H1 (cell line): ENCODE measurements at regions not wholly inside any gene's neighbourhood (a gene's known extent, or its start where the extent isn't known, plus 50 kb on each side); places are given as distances from the start of the nearest gene placed in this dataset.

Experiments used
- E2F6 ChIP-seq: IDR thresholded peaks from 2 replicates; pipeline ENCODE4 v1.6.1; 2012; ENCODE audit warnings: inconsistent platforms
- MAX ChIP-seq: IDR thresholded peaks from 2 replicates; pipeline ENCODE4 v1.6.1; 2012; ENCODE audit warnings: inconsistent platforms
- POLR2AphosphoS5 ChIP-seq: IDR thresholded peaks from 2 replicates; pipeline ENCODE4 v1.6.1; 2011; ENCODE audit warnings: low read depth, low read length
- TBP ChIP-seq: IDR thresholded peaks from 2 replicates; pipeline ENCODE4 v1.6.1; 2011; ENCODE audit warnings: low read depth, low read length, improper control_type of control experiment

GRCh38 chr2:191756761-191757160 lies 78.8 kb downstream of the NABP1 start (continued):
- no peak for TF ChIP-seq MAX
- no peak for TF ChIP-seq E2F6
- TF ChIP-seq TBP, result no peak
- TF ChIP-seq POLR2AphosphoS5, result no peak
